ENCODE measurements at regions not wholly inside any gene's neighbourhood (a gene's known extent, or its start where the extent isn't known, plus 50 kb on each side); places are given as distances from the start of the nearest gene placed in this dataset.

GRCh38 chr10:3865565-3865964, 80.6 kb upstream of the KLF6 start:
- Histone ChIP-seq H3K27ac (ENCODE audit: low read depth in 1 of 2, low read length in 2 of 2) (no peak overlapping the region), H3K9me3 (ENCODE audit: control insufficient read depth in 4 of 4, low read length in 3 of 4) (no peaks in the 10 kb centered on the region), H3K4me1 (ENCODE audit: control insufficient read depth in 4 of 4, insufficient read depth in 4 of 4, low read length in 3 of 4) (no peaks in the 10 kb centered on the region), H3K27me3 (ENCODE audit: control insufficient read depth in 4 of 4, insufficient read depth in 4 of 4, low read length in 3 of 4) (no peaks in the 10 kb centered on the region), H3K36me3 (ENCODE audit: control insufficient read depth in 4 of 4, insufficient read depth in 3 of 4, low read depth in 1 of 4, low read length in 3 of 4) (no peaks in the 10 kb centered on the region), H3K9ac (ENCODE audit: low read depth in 1 of 2, low read length in 2 of 2) (no peak overlapping the region), H3K4me3 (ENCODE audit: low read depth in 1 of 3, low read length in 3 of 3) (no peak overlapping the region)
- 86% methylated on average over 3 of the region's 3 CpGs for WGBS
- TF ChIP-seq FOXA1 (IDR thresholded peaks at IDR 0.05) = no peak
- no peak for TF ChIP-seq JUND (IDR thresholded peaks at IDR 0.05)
- no peak for TF ChIP-seq GABPA (IDR thresholded peaks at IDR 0.05 in 1 of 2, conservative IDR thresholded peaks at IDR 0.05 in 1 of 2)
- no peak for TF ChIP-seq HNF4G (IDR thresholded peaks at IDR 0.05)
- TF ChIP-seq REST (IDR thresholded peaks at IDR 0.05) = no peak
- TF ChIP-seq HNF4A (conservative IDR thresholded peaks at IDR 0.05) = no peak
- TF ChIP-seq YY1 (IDR thresholded peaks at IDR 0.05) = no peak
- no peak for TF ChIP-seq RXRA (IDR thresholded peaks at IDR 0.05)
- no peak for DNase-seq (ENCODE audit: low spot score)

- no peak for DNase-seq (ENCODE audit: low spot score)
- Histone ChIP-seq H3K27me3 (ENCODE audit: control insufficient read depth in 4 of 4, insufficient read depth in 4 of 4, low read length in 3 of 4) (no peaks in the 10 kb centered on the region), H3K36me3 (ENCODE audit: control insufficient read depth in 4 of 4, insufficient read depth in 3 of 4, low read depth in 1 of 4, low read length in 3 of 4) (no peaks in the 10 kb centered on the region), H3K27ac (ENCODE audit: low read depth in 1 of 2, low read length in 2 of 2) (no peak overlapping the region), H3K9me3 (ENCODE audit: control insufficient read depth in 4 of 4, low read length in 3 of 4) (no peaks in the 10 kb centered on the region), H3K4me3 (ENCODE audit: low read depth in 1 of 3, low read length in 3 of 3) (no peak overlapping the region), H3K9ac (ENCODE audit: low read depth in 1 of 2, low read length in 2 of 2) (no peak overlapping the region), H3K4me1 (ENCODE audit: control insufficient read depth in 4 of 4, insufficient read depth in 4 of 4, low read length in 3 of 4) (no peaks in the 10 kb centered on the region)
- WGBS = 95% methylated on average over 15 of the region's 15 CpGs
- TF ChIP-seq TAF1 (conservative IDR thresholded peaks at IDR 0.05) (no peak), RXRA (IDR thresholded peaks at IDR 0.05) (no peak), SP1 (IDR thresholded peaks at IDR 0.05) (no peak), EGR1 (IDR thresholded peaks at IDR 0.05; ENCODE audit: low read depth in 2 of 2) (no peak), FOXA2 (IDR thresholded peaks at IDR 0.05) (no peak)
These were observed 76.8 kb upstream of the KLF6 start for GRCh38 chr10:3861795-3862194.

- no peak for DNase-seq (ENCODE audit: low spot score)
- no peaks in the 10 kb centered on the region for H3K27me3 ChIP-seq (ENCODE audit: control insufficient read depth in 4 of 4, insufficient read depth in 4 of 4, low read length in 3 of 4)
- TF ChIP-seq JUND (IDR thresholded peaks at IDR 0.05) (no peak), NR2F2 (IDR thresholded peaks at IDR 0.05) (no peak), REST (IDR thresholded peaks at IDR 0.05) (no peak), YY1 (IDR thresholded peaks at IDR 0.05) (no peak), SP1 (IDR thresholded peaks at IDR 0.05) (no peak), FOXA1 (IDR thresholded peaks at IDR 0.05) (no peak), RAD21 (IDR thresholded peaks at IDR 0.05) (no peak), RXRA (IDR thresholded peaks at IDR 0.05) (no peak), CTCF (IDR thresholded peaks at IDR 0.05; ENCODE audit: low read depth, low read length, missing input control) (no peak), ATF3 (IDR thresholded peaks at IDR 0.05) (no peak), TAF1 (conservative IDR thresholded peaks at IDR 0.05) (no peak), HNF4A (conservative IDR thresholded peaks at IDR 0.05) (no peak), EGR1 (IDR thresholded peaks at IDR 0.05; ENCODE audit: low read depth in 2 of 2) (no peak), FOXA2 (IDR thresholded peaks at IDR 0.05) (no peak), MAX (IDR thresholded peaks at IDR 0.05) (no peak), GABPA (IDR thresholded peaks at IDR 0.05 in 1 of 2, conservative IDR thresholded peaks at IDR 0.05 in 1 of 2) (no peak), HNF4G (IDR thresholded peaks at IDR 0.05) (no peak)
- no peak overlapping the region for H3K4me3 ChIP-seq (ENCODE audit: low read depth in 1 of 3, low read length in 3 of 3)
- H3K36me3 ChIP-seq (ENCODE audit: control insufficient read depth in 4 of 4, insufficient read depth in 3 of 4, low read depth in 1 of 4, low read length in 3 of 4) = no peaks in the 10 kb centered on the region
- H3K9ac ChIP-seq (ENCODE audit: low read depth in 1 of 2, low read length in 2 of 2) = no peak overlapping the region
- WGBS = 92% methylated on average over 12 of the region's 12 CpGs
- no peak overlapping the region for H3K27ac ChIP-seq (ENCODE audit: low read depth in 1 of 2, low read length in 2 of 2)
- no peaks in the 10 kb centered on the region for H3K9me3 ChIP-seq (ENCODE audit: control insufficient read depth in 4 of 4, low read length in 3 of 4)
- peaks cover 0 to 3% (median 0%) of the 10 kb centered on the region in 4 donors for H3K4me1 ChIP-seq (ENCODE audit: control insufficient read depth in 4 of 4, insufficient read depth in 4 of 4, low read length in 3 of 4)
These were observed 73.2 kb upstream of the KLF6 start for GRCh38 chr10:3858051-3858845.

All from liver (tissue), 8 donors.